ENCODE measurements at regions not wholly inside any gene's neighbourhood (a gene's known extent, or its start where the extent isn't known, plus 50 kb on each side); places are given as distances from the start of the nearest gene placed in this dataset.
"Not testable (repeated sequence)": the region's sequence is repeated elsewhere in the genome, so short reads cannot be mapped to it uniquely, and the experiment has no call there.

DNA sequence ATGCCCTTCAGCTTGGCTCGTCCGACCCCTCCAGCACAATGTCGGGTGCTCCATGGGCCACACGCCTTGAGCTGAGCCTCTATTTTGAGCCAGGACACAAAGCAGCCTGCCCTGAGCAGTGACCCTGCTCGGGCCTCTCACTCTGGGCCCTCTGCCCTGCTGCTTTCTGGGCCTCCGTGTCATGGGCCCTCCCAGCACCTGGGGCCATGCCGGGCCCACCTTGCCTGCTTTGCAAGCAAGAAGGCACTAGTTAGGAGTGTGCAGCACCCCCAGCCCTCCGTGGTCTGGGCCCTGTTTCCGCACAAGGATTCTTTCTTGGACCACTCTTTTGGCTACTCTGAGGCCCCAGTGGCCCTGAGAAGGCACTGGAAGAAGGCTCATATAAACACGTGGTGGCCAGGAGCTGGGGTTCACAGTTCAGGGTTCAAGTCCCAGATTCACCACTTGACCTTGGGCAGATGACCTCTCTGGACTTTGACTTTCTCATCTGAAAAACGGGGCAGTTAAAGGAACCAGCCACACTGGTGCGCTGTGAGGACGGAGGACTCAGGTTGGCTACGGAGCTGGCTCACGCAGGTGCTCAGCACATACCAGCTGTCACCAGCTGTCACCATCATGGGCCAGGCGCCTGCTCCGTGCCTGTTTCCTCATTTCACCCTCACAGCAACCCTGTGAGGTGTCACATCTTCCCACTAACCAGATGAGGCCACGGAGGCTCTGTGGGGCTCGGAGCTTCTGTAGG, 166.0 kb upstream of the GSE1 start:
- DNase-seq (ENCODE audit: low read depth), result no peak

DNA sequence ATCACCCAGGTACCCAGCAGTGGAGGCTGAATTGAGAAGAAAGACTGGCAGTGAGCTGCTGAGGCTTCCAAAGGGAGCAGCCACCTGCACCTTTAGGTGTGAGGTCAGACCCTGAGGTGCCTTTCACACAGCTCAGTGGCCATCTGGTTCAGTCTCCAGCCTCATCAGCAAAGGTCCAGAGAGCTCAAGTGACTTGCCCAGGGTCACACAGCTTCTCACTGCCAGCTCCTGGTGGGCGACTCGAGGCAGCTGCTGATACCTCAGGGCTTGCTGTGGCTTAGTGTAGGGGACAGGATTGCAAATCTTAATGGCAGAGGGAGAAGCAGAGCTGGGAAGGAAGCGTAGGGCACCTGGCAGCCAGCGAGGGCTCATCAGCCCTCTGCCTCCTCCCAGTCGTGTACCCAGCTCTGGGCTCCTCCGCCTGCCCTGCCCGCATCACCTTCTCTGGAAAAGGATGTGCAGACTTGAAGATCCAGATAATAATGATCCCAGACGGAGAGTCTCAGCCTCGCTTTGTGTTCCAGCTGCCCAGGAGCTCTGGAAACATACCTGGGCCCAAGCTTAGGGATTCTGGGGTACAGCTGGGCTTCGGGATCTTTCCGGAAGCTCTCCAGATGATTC, 165.3 kb upstream of the GSE1 start:
- TF ChIP-seq, protein P1, sequence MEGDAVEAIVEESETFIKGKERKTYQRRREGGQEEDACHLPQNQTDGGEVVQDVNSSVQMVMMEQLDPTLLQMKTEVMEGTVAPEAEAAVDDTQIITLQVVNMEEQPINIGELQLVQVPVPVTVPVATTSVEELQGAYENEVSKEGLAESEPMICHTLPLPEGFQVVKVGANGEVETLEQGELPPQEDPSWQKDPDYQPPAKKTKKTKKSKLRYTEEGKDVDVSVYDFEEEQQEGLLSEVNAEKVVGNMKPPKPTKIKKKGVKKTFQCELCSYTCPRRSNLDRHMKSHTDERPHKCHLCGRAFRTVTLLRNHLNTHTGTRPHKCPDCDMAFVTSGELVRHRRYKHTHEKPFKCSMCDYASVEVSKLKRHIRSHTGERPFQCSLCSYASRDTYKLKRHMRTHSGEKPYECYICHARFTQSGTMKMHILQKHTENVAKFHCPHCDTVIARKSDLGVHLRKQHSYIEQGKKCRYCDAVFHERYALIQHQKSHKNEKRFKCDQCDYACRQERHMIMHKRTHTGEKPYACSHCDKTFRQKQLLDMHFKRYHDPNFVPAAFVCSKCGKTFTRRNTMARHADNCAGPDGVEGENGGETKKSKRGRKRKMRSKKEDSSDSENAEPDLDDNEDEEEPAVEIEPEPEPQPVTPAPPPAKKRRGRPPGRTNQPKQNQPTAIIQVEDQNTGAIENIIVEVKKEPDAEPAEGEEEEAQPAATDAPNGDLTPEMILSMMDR (IDR thresholded peaks at IDR 0.05; ENCODE audit: insufficient read depth, low read length), result no peak
- DNase-seq (ENCODE audit: low read depth), result no peak
- no peak overlapping the region for H3K4me3 ChIP-seq (ENCODE audit: low read depth, low read length)

More for the DNA sequence above, 166.0 kb upstream of the GSE1 start:
- H3K4me3 ChIP-seq (ENCODE audit: low read depth, low read length), result no peak overlapping the region
- TF ChIP-seq, protein P1 (IDR thresholded peaks at IDR 0.05; ENCODE audit: insufficient read depth, low read length), result no peak

DNA sequence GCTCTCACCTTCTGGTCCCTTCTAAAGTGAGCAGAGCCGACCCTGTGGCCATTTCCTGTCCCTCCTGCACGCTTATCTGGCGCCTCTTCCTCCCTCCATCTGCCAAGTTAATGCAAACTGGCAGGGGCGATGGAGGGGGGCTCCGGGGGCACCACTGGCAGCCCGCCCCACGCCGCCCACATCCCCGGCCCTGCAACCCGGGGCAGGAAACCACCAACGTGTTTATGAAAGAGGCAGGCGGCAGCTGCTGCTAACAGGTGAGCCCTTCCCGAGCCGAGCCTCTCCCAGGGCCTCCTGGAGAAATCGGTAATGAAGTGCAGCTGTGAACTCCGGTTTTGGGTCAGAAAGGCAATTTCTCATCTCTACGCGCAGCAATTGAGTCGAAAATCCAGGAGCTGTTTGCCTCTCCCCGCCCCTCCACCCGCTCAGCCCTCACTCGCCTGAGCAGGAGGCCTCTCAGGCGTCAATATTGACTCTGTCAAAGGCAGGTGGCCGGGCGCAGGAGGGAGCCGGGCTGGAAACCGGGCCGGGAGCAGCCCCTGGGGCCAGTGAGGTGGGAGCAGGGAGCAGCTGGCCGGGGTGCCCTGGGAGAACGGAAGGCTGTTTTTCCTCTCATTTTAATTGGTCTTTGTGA, 164.4 kb upstream of the GSE1 start:
- H3K4me3 ChIP-seq (ENCODE audit: low read depth, low read length), result no peak overlapping the region
- DNase-seq (ENCODE audit: low read depth), result no peak
- TF ChIP-seq, protein P1 (IDR thresholded peaks at IDR 0.05; ENCODE audit: insufficient read depth, low read length), result no peak

DNA sequence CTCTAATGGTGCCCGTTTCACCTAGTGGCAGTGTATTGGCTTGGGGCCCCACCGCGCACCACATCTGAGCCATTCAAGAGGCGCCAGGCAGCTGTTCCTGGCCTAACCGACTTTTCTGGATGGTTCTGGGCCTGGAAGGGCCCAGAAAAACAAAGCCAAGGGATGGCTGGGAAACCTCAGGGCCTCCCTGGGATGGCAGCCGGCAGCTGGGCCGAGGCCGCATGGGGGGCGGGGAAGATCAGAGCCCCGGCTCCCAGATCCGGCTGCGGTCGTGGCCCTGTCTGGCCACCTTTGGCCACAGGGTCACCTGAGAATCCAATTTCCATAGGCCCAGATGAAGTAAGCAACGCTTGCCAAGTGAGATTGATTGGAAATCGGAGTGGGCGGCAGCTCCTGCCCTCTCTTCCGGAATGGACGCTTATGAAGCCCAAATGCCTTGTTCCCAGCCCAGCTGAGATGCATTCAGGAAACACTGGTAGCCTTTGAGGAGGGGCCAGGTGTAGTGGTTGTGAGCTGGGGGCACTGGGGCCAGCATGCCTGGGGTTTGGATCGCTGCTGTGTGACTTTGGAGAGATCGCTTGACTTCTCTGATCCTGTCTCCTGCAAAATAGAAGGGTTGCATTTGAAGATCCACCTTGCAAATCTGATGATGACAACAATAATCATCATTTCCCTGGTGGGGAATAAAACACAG, 163.8 kb upstream of the GSE1 start:
- DNase-seq (ENCODE audit: low read depth), result no peak
- H3K4me3 ChIP-seq (ENCODE audit: low read depth, low read length), result no peak overlapping the region
- TF ChIP-seq, protein P1 (IDR thresholded peaks at IDR 0.05; ENCODE audit: insufficient read depth, low read length), result no peak

DNA sequence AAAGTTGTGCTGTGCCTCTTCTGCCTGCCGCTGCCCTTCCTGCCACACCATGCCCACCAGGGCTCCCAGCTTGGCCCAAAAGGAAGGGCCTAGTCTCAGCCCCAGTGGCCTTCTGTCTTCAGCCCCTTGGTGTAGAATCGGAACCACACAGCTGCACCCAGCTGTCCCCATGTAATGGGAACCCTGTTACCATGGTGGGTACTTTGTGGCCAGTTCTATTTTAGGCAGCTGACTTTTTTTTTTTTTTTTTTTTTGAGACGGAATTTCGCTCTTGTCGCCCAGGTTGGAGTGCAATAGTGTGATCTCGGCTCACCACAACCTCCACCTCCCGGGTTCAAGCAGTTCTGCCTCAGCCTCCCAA, 163.3 kb upstream of the GSE1 start:
- TF ChIP-seq, protein P1 (IDR thresholded peaks at IDR 0.05; ENCODE audit: insufficient read depth, low read length), result no peak
- DNase-seq (ENCODE audit: low read depth), result no peak
- H3K4me3 ChIP-seq (ENCODE audit: low read depth, low read length), result no peak overlapping the region

DNA sequence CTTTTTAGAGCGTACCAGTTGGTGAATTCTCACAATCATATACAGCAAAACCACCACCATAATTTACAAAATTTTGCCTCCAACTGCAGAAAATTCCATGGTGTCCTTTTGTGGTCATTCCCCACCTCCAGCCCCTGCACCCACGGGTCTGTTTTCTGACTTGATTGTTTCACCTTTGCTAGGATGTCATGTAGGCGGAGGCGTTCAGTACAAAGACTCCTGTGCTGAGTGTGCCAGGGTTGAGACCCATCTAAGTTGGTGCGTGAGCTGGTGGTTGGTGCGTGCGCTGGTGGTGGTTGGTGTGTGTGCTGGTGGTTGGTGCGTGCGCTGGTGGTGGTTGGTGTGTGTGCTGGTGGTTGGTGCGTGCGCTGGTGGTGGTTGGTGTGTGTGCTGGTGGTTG, 162.0 kb upstream of the GSE1 start:
- not testable (repeated sequence) for DNase-seq (ENCODE audit: low read depth); H3K4me3 ChIP-seq (ENCODE audit: low read depth, low read length)

Data from fibroblast of the aortic adventitia (primary cell).